Sigmoid colon (tissue), 6 donors: ENCODE measurements at regions not wholly inside any gene's neighbourhood (a gene's known extent, or its start where the extent isn't known, plus 50 kb on each side); places are given as distances from the start of the nearest gene placed in this dataset.

Experiments used
- DNase-seq: peaks from one replicate; pipeline ENCODE4 v3.0.0-alpha.2; 2019
- H3K27ac ChIP-seq, 4 donors: fragments of 200-600 bp; sonication (generic); one replicate each; pipeline ENCODE4 v1.5.1; 2016 to 2019; ENCODE audit warnings: mild to moderate bottlenecking in 1 of 4
- H3K27me3 ChIP-seq, 3 donors: fragments of 200-600 bp; sonication (generic); one replicate each; pipeline ENCODE4 v1.5.1; 2019; ENCODE audit warnings: mild to moderate bottlenecking in 1 of 3
- H3K36me3 ChIP-seq, 4 donors: fragments of 200-600 bp; sonication (generic); one replicate each; pipeline ENCODE4 v1.5.1; 2016 to 2019
- H3K4me1 ChIP-seq, 4 donors: fragments of 200-600 bp; sonication (generic); one replicate each; pipeline ENCODE4 v1.5.1; 2017 to 2019
- H3K4me3 ChIP-seq, 4 donors: fragments of 200-600 bp; sonication (generic); one replicate each; pipeline ENCODE4 v1.5.1; 2017 to 2019; ENCODE audit warnings: mild to moderate bottlenecking in 2 of 4, moderate library complexity in 1 of 4
- H3K9me3 ChIP-seq, 4 donors: fragments of 200-600 bp in 3 of 4; sonication (generic) in 3 of 4; one replicate each; pipeline versions ENCODE4 v1.5.1 to v1.6.1; 2013 to 2019
- CTCF ChIP-seq, 4 experiments: fragments of 450-650 bp in 3 of 4; fragments of 200-600 bp in 1 of 4; IDR thresholded peaks; one replicate each; pipeline ENCODE4 v1.5.1; 2016 to 2019; ENCODE audit warnings: antibody characterized with exemption in 4 of 4, mild to moderate bottlenecking in 3 of 4, moderate library complexity in 2 of 4
- EP300 ChIP-seq, 4 donors: sonication (generic); formaldehyde crosslinking; IDR thresholded peaks; one replicate each; pipeline ENCODE4 v1.6.1; 2017; ENCODE audit warnings: antibody characterized with exemption in 4 of 4
- POLR2A ChIP-seq, 2 donors: fragments of 450-650 bp; IDR thresholded peaks; one replicate each; pipeline ENCODE4 v1.6.1; 2016; ENCODE audit warnings: antibody characterized with exemption in 2 of 2, mild to moderate bottlenecking in 2 of 2, moderate library complexity in 2 of 2
- POLR2AphosphoS5 ChIP-seq, 4 donors: sonication (generic); formaldehyde crosslinking; IDR thresholded peaks; one replicate each; pipeline ENCODE4 v1.6.1; 2017; ENCODE audit warnings: antibody characterized with exemption in 4 of 4
- WGBS, 2 donors: extraction: QIAGEN DNeasy Blood & Tissue Kit; methylation state at CpG; one replicate each; pipeline ENCODE4 v1.1.7; 2013; 5-methylcytosine and 5-hydroxymethylcytosine counted together
- intact Hi-C: fragments of 100-400 bp; cut with DNase I; formaldehyde crosslinking; loops from one replicate; pipeline ENCODE4 v1.15.1; 2023
- donor health status: healthy with polysubstance abuse.
- donor health status: healthy.

DNA sequence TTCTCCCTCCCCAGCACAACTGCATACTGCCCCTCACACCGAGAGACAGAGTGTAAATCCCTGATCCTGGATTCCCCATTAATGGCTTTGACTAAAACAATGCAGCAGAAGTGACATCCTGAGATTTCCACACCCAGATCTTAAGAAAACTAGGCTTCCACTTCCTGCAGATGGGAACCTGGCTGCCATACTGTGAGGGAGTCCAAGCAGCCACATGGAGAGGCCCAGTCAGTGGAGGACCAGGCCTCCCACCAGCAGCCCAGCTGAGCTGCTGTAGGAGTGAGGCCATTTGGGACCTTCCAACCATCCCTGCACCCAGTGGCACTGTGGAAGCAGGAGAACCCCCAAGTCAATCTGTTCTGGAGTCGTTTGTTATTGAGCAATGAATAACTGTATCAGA, 120.6 kb downstream of the CRYAA start:
- Histone ChIP-seq H3K27me3 (no peaks in the 10 kb centered on the region), H3K4me1 (no peaks in the 10 kb centered on the region), H3K27ac (no peak overlapping the region), H3K9me3 (peaks cover 0 to 5% (median 0%) of the 10 kb centered on the region in 4 donors), H3K36me3 (no peaks in the 10 kb centered on the region), H3K4me3 (no peak overlapping the region)
- WGBS, 2 donors: 89 to 90% methylated on average over 2 of the region's 2 CpGs
- no peak for DNase-seq
- no peak for TF ChIP-seq POLR2A (IDR thresholded peaks at IDR 0.05)
- no peak for TF ChIP-seq POLR2AphosphoS5 (IDR thresholded peaks at IDR 0.05)
- TF ChIP-seq EP300 (IDR thresholded peaks at IDR 0.05): no peak
- TF ChIP-seq CTCF (IDR thresholded peaks at IDR 0.05): no peak
- intact Hi-C loops: no loop called here

DNA sequence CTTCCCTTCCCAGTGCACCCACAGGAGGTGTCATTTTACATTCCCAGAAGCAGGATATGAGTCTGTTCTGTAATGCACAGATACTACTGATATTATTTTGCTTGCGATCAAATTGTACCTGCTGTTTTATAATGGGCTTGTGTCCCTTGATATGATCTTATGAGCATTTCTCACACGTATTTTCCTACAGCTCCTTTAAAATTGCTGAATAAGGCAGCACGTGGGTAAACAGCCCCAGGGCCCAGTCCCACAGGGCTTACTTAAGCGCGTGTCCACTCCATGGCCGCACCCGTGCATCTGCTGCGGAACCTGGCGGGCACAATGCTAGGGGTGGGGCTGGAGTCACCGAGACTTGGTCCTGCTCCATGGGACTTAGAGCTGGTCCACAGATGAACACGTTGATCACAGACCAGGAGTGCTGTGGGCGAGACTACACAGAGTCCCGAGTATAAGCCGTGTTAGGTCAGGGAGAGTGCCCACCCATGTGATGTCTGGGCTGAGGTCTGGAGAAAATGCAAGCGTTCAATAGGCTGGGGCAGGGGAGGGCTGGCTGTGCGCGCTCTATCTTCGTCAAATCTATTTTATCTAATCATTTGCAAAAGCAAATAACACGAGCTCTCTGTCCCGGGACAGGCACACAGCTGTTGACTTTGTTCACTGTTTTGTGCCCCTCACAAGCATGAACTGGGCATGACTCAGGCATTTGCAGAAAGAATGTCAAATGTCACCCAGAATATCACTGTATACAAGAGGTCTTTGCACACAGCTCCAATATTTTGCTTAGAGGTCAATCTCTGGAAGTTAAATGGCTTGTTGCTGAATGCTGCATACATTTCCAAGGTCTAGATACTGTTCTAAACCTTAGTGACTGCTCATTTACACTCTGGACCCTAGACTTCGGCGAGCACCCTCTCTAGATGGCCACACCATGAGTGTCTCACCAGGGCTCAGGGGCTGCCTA, 119.3 kb downstream of the CRYAA start:
- 32 to 80% methylated on average over 22 of the region's 22 CpGs for WGBS, 2 donors
- no peak for DNase-seq
- intact Hi-C loops: no loop called here
- no peaks in the 10 kb centered on the region for H3K27me3 ChIP-seq
- H3K4me3 ChIP-seq: no peak overlapping the region
- H3K27ac ChIP-seq: no peak overlapping the region
- no peaks in the 10 kb centered on the region for H3K36me3 ChIP-seq
- H3K4me1 ChIP-seq: no peaks in the 10 kb centered on the region
- peaks cover 0 to 5% (median 0%) of the 10 kb centered on the region in 4 donors for H3K9me3 ChIP-seq
- TF ChIP-seq CTCF (IDR thresholded peaks at IDR 0.05): no peak
- TF ChIP-seq POLR2AphosphoS5 (IDR thresholded peaks at IDR 0.05): no peak

DNA sequence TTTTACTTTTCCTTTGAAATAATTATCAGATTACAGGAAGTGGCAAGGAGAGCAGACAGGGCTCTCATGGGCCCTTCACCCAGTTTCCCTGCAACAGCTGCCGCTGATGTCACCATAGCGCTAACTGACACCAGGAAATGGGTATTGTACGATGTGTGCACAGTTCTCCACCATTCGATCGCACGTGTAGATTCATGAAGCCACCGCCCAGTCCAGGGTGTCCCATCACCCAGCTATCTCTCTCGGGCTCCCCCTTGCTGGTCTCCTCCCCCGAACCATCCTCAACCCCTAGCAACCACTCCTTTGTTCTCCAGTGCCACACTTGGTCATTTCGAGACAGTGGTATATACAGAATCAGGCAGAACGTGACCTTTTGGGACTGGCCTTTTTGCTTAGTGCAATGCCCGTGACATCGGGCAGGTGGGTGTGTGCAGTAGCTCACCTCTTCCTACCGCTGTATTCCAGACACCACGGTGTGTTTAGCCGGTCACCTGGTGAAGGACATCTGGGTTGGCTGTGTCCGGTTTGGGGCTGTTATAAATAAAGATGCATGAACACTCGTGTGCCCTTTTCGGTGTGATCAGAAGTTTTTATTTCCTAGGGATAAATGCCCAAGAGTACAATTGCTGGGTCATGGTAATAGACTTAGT, 118.4 kb downstream of the CRYAA start:
- DNase-seq: no peak
- intact Hi-C loops: no loop called here
- Histone ChIP-seq H3K9me3 (peaks cover 0 to 5% (median 0%) of the 10 kb centered on the region in 4 donors), H3K27ac (no peak overlapping the region), H3K4me3 (no peak overlapping the region), H3K27me3 (no peaks in the 10 kb centered on the region), H3K4me1 (no peaks in the 10 kb centered on the region), H3K36me3 (no peaks in the 10 kb centered on the region)
- WGBS, 2 donors: 64 to 77% methylated on average over 19 of the region's 19 CpGs
- TF ChIP-seq EP300 (IDR thresholded peaks at IDR 0.05) (no peak), CTCF (IDR thresholded peaks at IDR 0.05) (no peak), POLR2A (IDR thresholded peaks at IDR 0.05) (no peak), POLR2AphosphoS5 (IDR thresholded peaks at IDR 0.05) (no peak)

DNA sequence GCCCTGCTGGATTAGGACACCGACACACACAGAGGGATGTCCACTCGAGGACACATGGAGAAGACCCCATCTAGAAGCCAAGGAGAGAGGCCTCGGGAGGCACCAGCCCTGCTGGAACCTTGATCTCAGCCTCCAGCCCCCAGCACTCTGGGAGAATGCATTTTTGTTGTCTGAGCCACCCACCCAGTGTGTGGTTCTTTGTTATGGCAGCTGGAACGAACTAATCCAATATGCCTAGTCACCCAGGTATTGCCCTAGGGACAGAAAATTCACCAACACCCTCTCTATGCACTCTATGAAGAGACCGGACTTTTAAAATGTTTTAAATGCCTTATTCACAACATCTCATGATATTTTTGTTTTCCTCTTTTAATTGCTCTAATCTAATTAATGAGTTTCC, 117.4 kb downstream of the CRYAA start:
- 81 to 92% methylated on average over 5 of the region's 5 CpGs for WGBS, 2 donors
- TF ChIP-seq POLR2A (IDR thresholded peaks at IDR 0.05) (no peak), EP300 (IDR thresholded peaks at IDR 0.05) (no peak), POLR2AphosphoS5 (IDR thresholded peaks at IDR 0.05) (no peak), CTCF (IDR thresholded peaks at IDR 0.05) (no peak)
- peaks cover 0 to 5% (median 0%) of the 10 kb centered on the region in 4 donors for H3K9me3 ChIP-seq
- no peak overlapping the region for H3K27ac ChIP-seq
- no peak for DNase-seq
- H3K4me1 ChIP-seq: no peaks in the 10 kb centered on the region
- no peak overlapping the region for H3K4me3 ChIP-seq
- no peaks in the 10 kb centered on the region for H3K27me3 ChIP-seq
- intact Hi-C loops: no loop called here
- H3K36me3 ChIP-seq: no peaks in the 10 kb centered on the region
